Islet precursor cell (in vitro differentiated cells): ENCODE measurements at regions not wholly inside any gene's neighbourhood (a gene's known extent, or its start where the extent isn't known, plus 50 kb on each side); places are given as distances from the start of the nearest gene placed in this dataset.
A peak's percentile ranks its signal among the peaks of the same experiment; 100 is the strongest.
"Not testable (repeated sequence)": the region's sequence is repeated elsewhere in the genome, so short reads cannot be mapped to it uniquely, and the experiment has no call there.

Experiments used
- DNase-seq: peaks from one replicate; pipeline ENCODE4 v3.0.0-alpha.2; 2018

- no peak for DNase-seq
These were observed 72.8 kb upstream of the CUX1 start for GRCh38 chr7:101744588-101744987.

GRCh38 chr7:101746314-101746713, 71.1 kb upstream of the CUX1 start:
- no peak for DNase-seq

GRCh38 chr7:101747053-101747878, 70.2 kb upstream of the CUX1 start:
- DNase-seq = peak; percentile 67

DNA sequence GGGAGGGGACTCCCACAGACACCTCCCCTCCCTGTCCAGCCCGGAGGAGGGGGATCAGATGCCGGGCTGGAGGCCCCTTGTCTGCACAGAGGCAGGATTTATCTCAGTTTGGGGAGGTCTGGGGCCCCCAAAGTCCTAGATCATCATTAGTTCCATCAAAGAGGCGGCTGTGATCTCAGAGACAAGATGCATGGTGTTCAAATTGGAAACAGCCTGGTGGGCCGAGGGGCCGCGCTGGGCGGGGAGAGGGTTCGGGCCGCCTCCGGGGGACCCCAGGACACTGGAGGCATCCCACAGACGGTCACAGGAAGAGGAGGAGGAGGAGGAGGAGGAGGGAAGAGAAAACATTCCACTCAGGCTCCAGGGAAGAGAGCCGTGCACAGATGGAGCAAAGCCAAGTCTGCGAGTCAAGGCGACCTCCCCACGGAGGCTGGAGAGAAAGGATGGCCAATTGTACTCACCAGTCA, 69.5 kb upstream of the CUX1 start:
- DNase-seq = no peak

- no peak for DNase-seq
These were observed 67.5 kb upstream of the CUX1 start for GRCh38 chr7:101749891-101750290.

GRCh38 chr7:101753316-101753715, 64.1 kb upstream of the CUX1 start:
- no peak for DNase-seq

- no peak for DNase-seq
These were observed 62.8 kb upstream of the CUX1 start for GRCh38 chr7:101754424-101755159.

GRCh38 chr7:101757879-101758278, 59.5 kb upstream of the CUX1 start:
- no peak for DNase-seq

DNA sequence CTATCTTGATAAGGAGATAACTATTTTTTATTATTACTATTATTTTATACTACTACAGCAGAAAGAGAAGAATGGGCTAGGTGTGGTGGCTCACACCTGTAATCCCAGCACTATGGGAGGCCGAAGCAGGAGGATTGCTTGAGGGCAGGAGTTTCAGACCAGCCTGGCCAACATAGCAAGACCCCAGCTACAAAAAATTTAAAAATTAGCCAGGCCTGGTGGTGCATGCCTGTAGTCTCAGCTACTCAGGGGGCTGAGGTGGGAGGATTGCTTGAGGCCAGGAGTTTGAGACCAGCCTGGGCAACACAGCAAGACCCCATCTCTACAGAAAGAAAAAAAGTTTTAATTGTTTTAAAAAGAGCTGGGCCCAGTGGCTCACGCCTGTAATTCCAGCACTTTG, 58.9 kb upstream of the CUX1 start:
- DNase-seq = not testable (repeated sequence)

- DNase-seq = no peak
These were observed 53.2 kb upstream of the CUX1 start for GRCh38 chr7:101764221-101764620.

GRCh38 chr7:101767544-101767943, 49.9 kb upstream of the CUX1 start:
- DNase-seq = peak; percentile 62
